ENCODE measurements at regions not wholly inside any gene's neighbourhood (a gene's known extent, or its start where the extent isn't known, plus 50 kb on each side); places are given as distances from the start of the nearest gene placed in this dataset.

DNA sequence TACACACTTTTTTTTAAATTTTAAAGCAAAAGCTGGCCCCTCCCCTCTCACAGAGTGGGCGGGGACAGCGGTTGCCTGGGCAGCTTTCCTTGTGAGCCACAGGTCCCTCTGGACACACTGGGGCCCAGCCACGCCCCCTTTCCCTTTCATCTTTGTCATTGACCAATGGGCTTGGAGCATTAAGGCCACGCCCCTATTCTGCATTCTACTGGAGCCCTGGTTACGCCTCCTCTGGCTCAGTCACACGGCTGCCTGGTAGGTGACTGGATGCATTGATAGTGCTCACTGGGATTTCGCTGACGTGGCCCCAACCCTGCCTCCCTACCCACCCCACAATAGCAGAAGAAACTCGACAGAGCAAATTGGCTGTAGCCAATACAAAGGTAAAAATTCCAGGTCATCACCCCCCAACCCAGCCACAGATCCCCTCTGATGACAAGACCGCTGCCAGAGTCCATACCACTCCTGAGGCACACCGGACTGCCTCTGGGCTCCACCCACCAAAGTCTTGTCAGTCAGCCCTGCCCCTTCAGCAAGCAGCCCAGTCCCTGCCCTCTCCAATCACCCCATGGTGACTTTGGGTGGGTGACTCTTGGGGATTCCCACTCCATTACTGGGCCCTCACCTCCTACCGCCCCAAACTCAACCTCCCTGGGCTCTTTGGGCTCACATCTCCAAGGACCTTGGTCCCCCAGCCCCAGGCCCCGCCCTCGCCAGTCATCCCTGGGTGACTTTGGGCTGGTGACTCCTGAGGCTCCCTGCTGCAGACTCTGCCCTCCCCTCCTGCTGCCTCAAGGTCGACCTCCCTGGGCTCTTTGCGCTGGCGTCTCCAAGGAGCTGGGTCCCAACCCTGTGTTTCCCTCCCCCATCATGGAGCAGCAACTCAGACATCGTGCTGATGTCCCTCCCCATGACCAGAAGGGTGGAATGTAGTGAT is 112.2 kb upstream of the FAN1 start:
- TF ChIP-seq POLR2A (IDR thresholded peaks at IDR 0.05; ENCODE audit: low read depth, low read length) (no peak), POLR2AphosphoS5 (IDR thresholded peaks at IDR 0.05; ENCODE audit: low read depth, low read length) (no peak), TAF1 (IDR thresholded peaks at IDR 0.05; ENCODE audit: borderline replicate concordance, low read depth, low read length) (no peak)
